ENCODE measurements at regions not wholly inside any gene's neighbourhood (a gene's known extent, or its start where the extent isn't known, plus 50 kb on each side); places are given as distances from the start of the nearest gene placed in this dataset.

- CTCF ChIA-PET, result no interaction called here
- POLR2A ChIA-PET, result no interaction called here
- H3K4me3 ChIP-seq (ENCODE audit: low read depth, low read length), result no peak overlapping the region
These were observed 447.4 kb downstream of the XPNPEP1 start for GRCh38 chr10:109475711-109476421.

GRCh38 chr10:109474812-109475211 lies 448.5 kb downstream of the XPNPEP1 start:
- Histone ChIP-seq H3K4me3 (ENCODE audit: low read depth, low read length) (no peak overlapping the region), H3K4me1 (ENCODE audit: control insufficient read depth, insufficient read depth, low read length) (no peaks in the 10 kb centered on the region), H3K27ac (ENCODE audit: extremely low read depth, low read depth, low read length) (no peak overlapping the region), H3K36me3 (ENCODE audit: control insufficient read depth in 2 of 2, insufficient read depth in 1 of 2, low read length in 2 of 2) (no peaks in the 10 kb centered on the region), H3K9me3 (ENCODE audit: control insufficient read depth, insufficient read depth, low read depth, low read length) (no peaks in the 10 kb centered on the region)
- CTCF ChIA-PET, result no interaction called here
- TF ChIP-seq ZSCAN30 (tag by site-specific recombination; IDR thresholded peaks at IDR 0.05) (no peak), GLIS2 (tag by site-specific recombination; IDR thresholded peaks at IDR 0.05) (no peak), ZNF19 (tag by site-specific recombination; IDR thresholded peaks at IDR 0.05; ENCODE audit: low read depth) (no peak), ZNF626 (tag by site-specific recombination; IDR thresholded peaks at IDR 0.05) (no peak), RBAK (tag by site-specific recombination; IDR thresholded peaks at IDR 0.05) (no peak), TRIM28 (IDR thresholded peaks at IDR 0.05; ENCODE audit: borderline replicate concordance, low read length) (no peak), ZNF777 (tag by site-specific recombination; IDR thresholded peaks at IDR 0.05; ENCODE audit: borderline replicate concordance) (no peak)
- POLR2A ChIA-PET, result no interaction called here

More at GRCh38 chr10:109475711-109476421, 447.4 kb downstream of the XPNPEP1 start:
- no peak overlapping the region for H3K27ac ChIP-seq (ENCODE audit: extremely low read depth, low read depth, low read length)
- TF ChIP-seq ZSCAN23 (tag by site-specific recombination; IDR thresholded peaks at IDR 0.05), result no peak
- no peak for TF ChIP-seq REST (tag by site-specific recombination; IDR thresholded peaks at IDR 0.05)
- TF ChIP-seq MYNN (tag by site-specific recombination; IDR thresholded peaks at IDR 0.05; ENCODE audit: borderline replicate concordance), result no peak
- TF ChIP-seq ZBTB7A (tag by site-specific recombination; IDR thresholded peaks at IDR 0.05; ENCODE audit: low read depth), result no peak
- TF ChIP-seq AEBP2 (tag by site-specific recombination; IDR thresholded peaks at IDR 0.05; ENCODE audit: borderline replicate concordance), result no peak
- no peak for TF ChIP-seq ZNF830 (tag by site-specific recombination; IDR thresholded peaks at IDR 0.05; ENCODE audit: low read depth)
- TF ChIP-seq KLF9 (tag by site-specific recombination; IDR thresholded peaks at IDR 0.05; ENCODE audit: low read depth), result no peak
- no peak for TF ChIP-seq ZNF555 (tag by site-specific recombination; conservative IDR thresholded peaks at IDR 0.05)
- no peak for TF ChIP-seq ZNF354C (tag by site-specific recombination; IDR thresholded peaks at IDR 0.05; ENCODE audit: borderline replicate concordance, low read depth)
- no peak for TF ChIP-seq ZNF37A (tag by site-specific recombination; IDR thresholded peaks at IDR 0.05)
- H3K36me3 ChIP-seq (ENCODE audit: control insufficient read depth in 2 of 2, insufficient read depth in 1 of 2, low read length in 2 of 2), result no peaks in the 10 kb centered on the region
- H3K4me1 ChIP-seq (ENCODE audit: control insufficient read depth, insufficient read depth, low read length), result no peaks in the 10 kb centered on the region
- H3K9me3 ChIP-seq (ENCODE audit: control insufficient read depth, insufficient read depth, low read depth, low read length), result no peaks in the 10 kb centered on the region

GRCh38 chr10:109474261-109474660 lies 449.1 kb downstream of the XPNPEP1 start:
- Histone ChIP-seq H3K27ac (ENCODE audit: extremely low read depth, low read depth, low read length) (no peak overlapping the region), H3K36me3 (ENCODE audit: control insufficient read depth in 2 of 2, insufficient read depth in 1 of 2, low read length in 2 of 2) (no peaks in the 10 kb centered on the region), H3K4me3 (ENCODE audit: low read depth, low read length) (no peak overlapping the region), H3K4me1 (ENCODE audit: control insufficient read depth, insufficient read depth, low read length) (no peaks in the 10 kb centered on the region), H3K9me3 (ENCODE audit: control insufficient read depth, insufficient read depth, low read depth, low read length) (no peaks in the 10 kb centered on the region)
- POLR2A ChIA-PET, result no interaction called here
- CTCF ChIA-PET, result no interaction called here
- TF ChIP-seq ZNF248 (tag by site-specific recombination; IDR thresholded peaks at IDR 0.05) (no peak), ZNF24 (tag by site-specific recombination; IDR thresholded peaks at IDR 0.05) (no peak), INSM2 (tag by site-specific recombination; IDR thresholded peaks at IDR 0.05) (no peak), GFI1B (tag by site-specific recombination; IDR thresholded peaks at IDR 0.05) (no peak), ZNF792 (tag by site-specific recombination; IDR thresholded peaks at IDR 0.05) (no peak), ZFP69B (tag by site-specific recombination; IDR thresholded peaks at IDR 0.05) (no peak), WT1 (tag by site-specific recombination; IDR thresholded peaks at IDR 0.05) (no peak), ZNF239 (tag by site-specific recombination; IDR thresholded peaks at IDR 0.05) (no peak), ZNF670 (tag by site-specific recombination; IDR thresholded peaks at IDR 0.05; ENCODE audit: low read depth) (no peak), ZNF514 (tag by site-specific recombination; IDR thresholded peaks at IDR 0.05) (no peak)
